NOMO-1 (cell line): ENCODE measurements at regions not wholly inside any gene's neighbourhood (a gene's known extent, or its start where the extent isn't known, plus 50 kb on each side); places are given as distances from the start of the nearest gene placed in this dataset.

Experiments used
- DNase-seq, 2 experiments: peaks; one replicate each; lab custom pipeline; 2025; ENCODE audit not compliant: unreplicated experiment in 2 of 2; lab: John Stamatoyannopoulos, UW

GRCh38 chr6:19637010-19637409 is 200.2 kb upstream of the ID4 start:
- no peak for DNase-seq

DNA sequence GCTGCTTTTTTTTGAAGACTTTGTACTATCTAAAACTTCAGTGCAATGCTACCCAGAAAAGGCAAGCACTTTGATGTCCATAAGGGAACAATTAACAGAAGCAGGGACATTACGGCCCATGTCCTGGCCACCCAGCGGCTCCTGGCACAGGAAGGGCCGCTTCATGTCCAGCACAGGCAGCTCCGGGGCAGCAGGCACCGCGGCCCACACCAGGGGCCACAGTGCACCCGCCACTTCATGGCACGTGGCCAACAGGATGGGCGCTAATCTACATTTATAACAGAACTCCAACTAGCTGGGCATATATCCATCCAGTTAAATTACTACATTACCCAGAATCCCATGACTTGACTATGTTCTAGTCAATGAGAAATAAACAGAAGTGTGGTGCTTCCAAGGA is 198.2 kb upstream of the ID4 start:
- no peak for DNase-seq

DNA sequence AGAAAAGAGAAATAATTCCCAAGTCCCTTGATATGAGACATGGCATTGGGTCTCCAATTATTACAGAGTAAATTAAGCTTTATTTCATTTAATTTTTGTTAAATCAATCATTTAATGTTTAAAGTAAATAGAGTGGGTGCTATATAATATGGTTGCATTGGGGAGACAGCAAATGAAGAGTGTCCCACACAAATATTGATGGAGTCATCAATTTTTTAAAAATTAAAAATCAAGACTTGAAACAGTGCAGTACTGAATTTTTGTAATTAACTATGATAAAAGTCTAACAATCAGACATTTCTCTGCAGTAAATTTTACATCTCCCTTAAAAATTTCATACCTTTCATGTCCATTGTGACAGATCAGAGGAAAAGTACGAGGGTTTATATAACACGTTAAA is 193.9 kb upstream of the ID4 start:
- DNase-seq, result no peak

DNA sequence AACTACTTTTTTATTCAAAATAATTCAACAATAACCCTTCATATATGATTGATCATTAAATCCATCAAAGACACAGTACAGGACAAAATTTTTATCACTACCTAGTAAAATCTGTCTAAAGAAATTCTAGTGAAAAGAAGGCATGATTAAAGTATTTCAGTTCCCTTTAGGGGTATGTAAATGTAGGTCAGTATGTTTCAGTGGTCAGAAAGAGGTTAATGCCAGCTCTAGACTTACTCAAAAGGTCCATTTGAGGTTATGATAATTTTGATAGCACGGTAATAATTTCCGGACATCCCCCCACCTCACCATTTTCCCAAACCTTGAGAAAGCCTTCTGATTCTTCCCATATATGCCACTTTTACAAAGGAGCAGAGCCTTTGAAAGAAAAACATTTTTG is 193.5 kb upstream of the ID4 start:
- DNase-seq, result no peak

DNA sequence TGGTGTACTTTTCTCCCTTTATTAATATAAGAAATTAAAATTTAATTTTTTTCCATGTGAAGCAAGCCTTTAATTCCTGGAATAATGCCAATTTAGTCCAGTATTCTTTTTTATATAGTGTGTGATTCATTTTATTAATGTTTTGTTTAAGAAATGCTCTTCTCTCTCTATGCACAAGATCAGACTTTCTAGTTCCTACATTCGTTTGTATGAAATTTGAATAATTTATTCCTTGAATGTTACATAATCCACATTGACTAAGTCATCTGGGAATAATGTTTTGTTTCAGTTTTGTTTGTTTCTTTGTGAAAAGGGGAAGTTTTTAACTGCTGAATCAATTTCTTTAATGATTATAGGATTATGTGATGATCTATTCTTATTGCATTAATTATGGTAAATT is 181.4 kb upstream of the ID4 start:
- DNase-seq, result no peak

DNA sequence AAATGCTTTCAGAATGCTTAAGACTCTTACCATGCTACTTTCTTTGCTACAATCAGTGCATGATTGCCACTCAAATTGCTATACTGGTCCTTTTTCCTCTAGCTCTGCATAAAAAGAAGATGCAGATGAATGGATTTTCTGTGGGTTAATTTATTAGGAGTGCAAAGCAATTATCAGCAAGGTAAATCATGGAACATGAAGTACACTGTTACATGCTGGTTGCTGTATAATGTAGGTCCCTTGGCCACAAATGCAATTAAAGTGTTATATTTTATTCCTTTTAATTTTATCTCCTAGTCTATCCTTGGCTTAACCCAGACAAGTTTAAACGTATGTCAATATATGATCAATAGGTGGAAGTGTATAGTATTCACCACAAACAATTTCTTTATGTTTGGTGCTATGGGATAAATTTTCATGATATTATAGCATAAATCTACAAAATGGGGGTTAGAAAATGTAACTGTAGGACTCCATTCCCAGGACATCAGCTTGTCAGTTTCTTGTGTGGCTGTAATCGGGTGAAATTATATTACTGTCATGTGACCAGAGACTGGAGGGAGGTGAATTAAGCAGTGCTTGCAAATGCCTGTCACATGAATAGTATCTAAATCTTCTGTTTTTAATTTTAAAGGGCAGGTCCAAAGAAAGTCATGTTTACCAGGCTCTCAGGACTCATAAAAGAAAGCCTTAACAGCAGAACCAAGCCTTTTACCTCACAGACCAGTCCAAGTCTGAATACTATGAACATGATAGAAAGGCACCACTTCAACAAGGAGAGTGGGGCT is 176.9 kb upstream of the ID4 start:
- no peak for DNase-seq

GRCh38 chr6:19662911-19663310 is 174.3 kb upstream of the ID4 start:
- DNase-seq, result no peak

DNA sequence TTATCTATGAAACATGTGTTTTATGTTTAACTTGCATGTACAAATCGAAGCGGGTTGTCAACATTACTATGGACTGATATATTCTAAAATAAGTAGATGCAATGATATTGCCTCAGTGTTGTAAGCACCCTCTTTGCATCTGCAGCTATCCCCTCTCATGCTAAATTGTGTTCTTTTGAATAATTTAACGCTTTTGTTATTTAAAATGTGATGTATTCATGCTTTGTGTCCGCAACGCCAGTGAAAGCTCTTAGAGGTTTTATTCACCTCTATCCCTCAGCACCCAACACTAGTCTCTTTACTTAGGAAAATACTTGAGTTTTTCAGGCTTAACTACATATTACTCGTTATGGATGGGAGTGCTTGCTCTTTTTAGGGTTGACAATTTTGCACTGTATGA is 173.7 kb upstream of the ID4 start:
- no peak for DNase-seq

- DNase-seq, result no peak
Observed at GRCh38 chr6:19664050-19664449, 173.1 kb upstream of the ID4 start.

DNA sequence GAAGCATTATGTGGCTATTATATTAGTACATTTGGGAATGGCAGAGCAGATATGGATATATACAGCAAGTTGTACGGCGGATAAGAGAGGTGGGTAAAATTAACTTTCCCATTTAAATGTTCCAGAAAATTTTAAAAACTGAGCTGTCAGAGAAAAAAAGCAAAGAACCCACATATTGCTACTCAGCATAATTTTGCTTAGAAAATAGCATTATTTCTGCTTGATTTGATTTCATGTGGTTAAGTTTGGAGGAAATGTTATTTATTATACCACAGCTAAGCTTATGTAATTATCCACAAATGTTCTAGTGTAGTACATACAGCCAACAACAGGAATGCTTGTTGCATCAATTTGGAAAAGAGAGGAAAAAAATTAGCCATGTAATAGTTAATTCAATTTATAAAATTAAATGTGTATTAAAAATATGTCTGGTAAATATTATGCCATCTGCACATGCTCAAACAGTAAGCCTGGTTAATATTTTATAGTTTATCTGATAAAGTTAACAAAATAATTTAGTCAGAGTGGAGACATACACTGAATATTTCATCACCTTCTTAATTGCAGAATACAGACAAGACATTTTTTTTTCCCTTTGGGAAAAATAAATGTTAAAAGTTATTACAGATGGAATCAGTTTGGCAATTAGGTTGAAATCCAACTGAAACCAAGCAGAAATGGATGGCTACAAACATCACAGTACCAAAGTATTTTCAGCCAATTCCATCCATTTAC is 172.1 kb upstream of the ID4 start:
- no peak for DNase-seq

DNA sequence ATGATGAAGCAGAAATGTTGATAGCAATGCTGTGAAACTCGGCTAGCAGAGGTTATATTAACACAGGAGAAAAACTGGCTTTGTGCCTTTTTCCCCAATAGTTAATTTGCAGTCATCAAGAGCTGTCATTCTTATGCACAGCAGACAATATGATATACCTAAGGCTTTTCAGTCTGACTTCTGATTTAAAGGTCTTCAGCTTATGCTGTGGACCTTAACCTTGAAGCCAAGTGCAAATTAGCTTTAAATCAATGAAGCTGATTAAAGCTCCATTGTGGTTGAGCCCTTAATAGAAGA is 171.6 kb upstream of the ID4 start:
- DNase-seq, result no peak

- no peak for DNase-seq
Observed at GRCh38 chr6:19668710-19669109, 168.5 kb upstream of the ID4 start.

GRCh38 chr6:19669206-19669605 is 168.0 kb upstream of the ID4 start:
- no peak for DNase-seq

DNA sequence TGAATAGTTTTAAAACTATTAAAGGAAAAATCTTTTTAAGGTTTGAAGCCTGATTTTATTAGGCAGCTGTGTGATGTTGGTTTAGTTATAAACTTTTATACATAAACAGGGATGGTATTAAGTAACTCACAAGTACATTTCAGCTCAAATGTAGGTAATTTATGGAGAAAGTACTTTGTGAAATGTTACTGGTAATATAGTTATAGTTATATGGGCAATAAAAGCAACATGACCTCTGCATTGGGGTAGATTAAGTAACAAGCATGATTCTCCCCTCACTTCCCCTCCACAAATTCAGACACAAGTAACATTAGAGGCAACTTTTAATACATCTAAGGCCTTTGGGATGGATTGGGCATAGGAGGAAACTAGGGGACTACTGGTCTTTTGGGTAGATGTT is 154.3 kb upstream of the ID4 start:
- no peak for DNase-seq

GRCh38 chr6:19690325-19691075 is 146.7 kb upstream of the ID4 start:
- DNase-seq, result no peak

DNA sequence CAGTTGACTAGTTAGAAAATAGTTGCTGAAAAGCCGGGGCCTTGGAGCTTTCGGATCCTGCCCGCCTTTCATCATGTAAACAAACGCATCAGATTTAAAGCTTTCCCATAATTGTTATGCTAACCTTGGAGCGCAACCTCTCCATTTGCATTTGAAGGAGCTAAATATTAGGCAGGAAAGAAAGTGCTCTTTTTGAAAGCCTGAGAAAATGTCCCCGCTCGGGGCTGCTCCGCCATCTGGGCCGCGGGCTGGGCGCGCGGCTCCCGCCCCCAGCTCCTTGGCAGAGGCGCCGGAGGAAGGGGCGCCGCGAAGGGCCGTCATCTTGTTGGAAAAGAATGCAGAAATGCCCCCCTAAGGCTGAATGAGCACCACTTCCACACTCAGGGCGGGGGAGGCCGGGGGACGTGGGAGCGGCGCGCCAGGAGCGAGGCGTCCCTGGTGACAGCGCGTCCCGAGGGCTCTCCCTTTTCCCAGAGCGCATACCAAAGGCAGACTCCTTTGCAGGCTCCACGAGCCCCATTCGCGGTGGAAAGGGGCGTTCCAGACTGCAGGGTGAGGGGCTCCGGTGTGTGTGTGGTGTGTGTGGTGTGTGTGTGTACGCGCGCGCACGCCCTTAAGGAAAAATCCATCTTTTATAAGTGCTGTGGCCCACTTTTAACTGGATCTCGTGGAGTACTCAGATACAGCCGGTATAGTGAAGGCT is 145.6 kb upstream of the ID4 start:
- no peak for DNase-seq

DNA sequence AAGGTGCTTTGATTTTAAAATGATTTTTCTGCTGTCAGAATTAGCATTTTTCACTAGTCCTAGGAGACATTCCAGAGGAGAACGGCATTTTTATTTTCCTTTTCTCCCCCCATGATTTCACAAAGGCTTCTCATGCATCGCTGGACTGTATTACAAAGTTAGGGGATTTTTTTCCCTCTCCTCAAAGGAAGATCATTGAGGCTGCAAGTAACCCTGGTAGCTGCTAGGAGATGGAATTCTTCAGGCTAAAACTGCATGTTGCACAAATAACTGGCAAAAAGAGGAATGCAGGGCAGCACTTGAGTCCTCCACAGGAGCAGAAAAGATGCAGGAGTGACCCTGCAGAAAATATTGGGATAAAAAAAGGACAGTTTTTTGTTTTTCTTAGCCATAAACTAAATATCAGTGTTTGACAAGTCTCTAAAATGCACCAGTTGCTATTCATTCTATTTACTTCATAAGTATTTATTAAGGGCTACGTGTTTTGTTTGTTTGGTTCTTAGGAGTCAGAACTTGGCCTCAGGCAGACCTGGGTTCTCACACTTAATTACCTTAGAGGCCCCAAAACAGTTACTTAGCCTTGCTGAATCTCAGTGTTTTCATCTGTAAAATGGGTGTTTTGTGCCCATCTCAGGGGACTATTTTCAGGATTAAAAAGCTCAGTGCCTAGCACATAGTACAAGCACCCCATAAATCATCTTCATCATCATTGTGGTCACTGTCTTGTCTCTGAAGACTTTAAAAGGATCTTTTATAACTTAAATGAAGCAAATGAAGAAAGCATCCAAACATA is 144.5 kb upstream of the ID4 start:
- DNase-seq, result no peak

- no peak for DNase-seq
Observed at GRCh38 chr6:19694697-19695096, 142.5 kb upstream of the ID4 start.

DNA sequence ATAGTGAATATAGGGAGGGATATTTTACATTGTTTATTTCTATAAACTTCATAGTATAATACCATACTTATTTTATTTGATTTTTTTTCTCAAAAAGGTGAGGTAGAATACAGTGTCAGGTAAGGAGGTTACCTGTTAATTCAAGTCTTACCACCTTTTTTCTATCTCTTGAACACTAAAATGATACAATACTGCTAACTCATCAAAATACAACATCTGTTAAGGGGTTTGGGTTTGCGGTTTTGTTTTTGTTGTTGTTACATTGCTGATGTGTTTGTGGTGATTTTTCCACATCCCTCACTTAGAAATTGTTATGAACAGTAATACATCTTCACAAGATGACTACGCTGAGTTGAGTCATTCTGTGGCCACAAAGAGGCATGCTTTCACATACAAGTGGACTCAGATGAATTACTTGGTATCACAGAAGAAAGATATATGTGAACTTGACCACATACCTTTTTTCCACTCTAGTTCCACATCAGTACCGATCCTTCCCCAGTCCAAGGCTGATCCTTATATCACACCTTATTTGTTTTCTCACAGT is 139.4 kb upstream of the ID4 start:
- no peak for DNase-seq

DNA sequence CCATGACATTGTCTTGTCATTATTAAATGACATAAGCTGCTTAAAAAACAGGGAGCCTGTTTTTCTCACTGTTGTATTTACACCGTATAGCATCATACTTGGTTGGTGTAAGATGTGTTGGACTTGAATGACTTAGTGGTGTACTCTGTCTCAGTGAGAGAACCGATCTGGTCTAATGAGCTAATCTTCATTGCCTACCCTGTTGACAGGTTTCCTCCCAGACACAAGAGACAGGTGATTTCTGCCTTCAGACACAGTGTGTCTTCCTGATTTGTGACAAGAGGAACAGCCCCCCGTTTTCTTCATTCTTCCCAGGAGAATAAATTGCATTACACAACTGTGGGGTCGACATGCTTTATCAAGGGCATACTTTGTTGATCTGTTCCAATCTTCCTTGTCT is 137.2 kb upstream of the ID4 start:
- no peak for DNase-seq
